Ishikawa (cell line): ENCODE measurements at regions not wholly inside any gene's neighbourhood (a gene's known extent, or its start where the extent isn't known, plus 50 kb on each side); places are given as distances from the start of the nearest gene placed in this dataset.

Experiments
- CEBPB ChIP-seq: IDR thresholded peaks from 2 replicates; pipeline ENCODE4 v1.6.1; 2012
- CREB1 ChIP-seq: IDR thresholded peaks from 2 replicates; pipeline ENCODE4 v1.6.1; 2012; ENCODE audit warnings: low read depth
- EP300 ChIP-seq: IDR thresholded peaks from 2 replicates; pipeline ENCODE4 v1.6.1; 2012; ENCODE audit warnings: borderline replicate concordance
- FOXM1 ChIP-seq: IDR thresholded peaks from 2 replicates; pipeline ENCODE4 v1.6.1; 2012; ENCODE audit warnings: low read depth, borderline replicate concordance
- NFIC ChIP-seq: IDR thresholded peaks from 2 replicates; pipeline ENCODE4 v1.6.1; 2012
- RAD21 ChIP-seq: IDR thresholded peaks from 2 replicates; pipeline ENCODE4 v1.6.1; 2012; ENCODE audit warnings: low read depth
- TAF1 ChIP-seq: IDR thresholded peaks from 2 replicates; pipeline ENCODE4 v1.6.1; 2012; ENCODE audit warnings: low read depth, mild to moderate bottlenecking
- YY1 ChIP-seq: IDR thresholded peaks from 2 replicates; pipeline ENCODE4 v1.6.1; 2012; ENCODE audit warnings: low read depth
- TF ChIP-seq, protein P1 (sequence below): IDR thresholded peaks from 2 replicates; pipeline ENCODE4 v1.6.1; 2012
- TF ChIP-seq, protein P2 (sequence below): IDR thresholded peaks from 2 replicates; pipeline ENCODE4 v1.6.1; 2012
- TF ChIP-seq, protein P3 (sequence below): IDR thresholded peaks from 2 replicates; pipeline ENCODE4 v1.6.1; 2012; ENCODE audit warnings: low read depth, mild to moderate bottlenecking

DNA sequence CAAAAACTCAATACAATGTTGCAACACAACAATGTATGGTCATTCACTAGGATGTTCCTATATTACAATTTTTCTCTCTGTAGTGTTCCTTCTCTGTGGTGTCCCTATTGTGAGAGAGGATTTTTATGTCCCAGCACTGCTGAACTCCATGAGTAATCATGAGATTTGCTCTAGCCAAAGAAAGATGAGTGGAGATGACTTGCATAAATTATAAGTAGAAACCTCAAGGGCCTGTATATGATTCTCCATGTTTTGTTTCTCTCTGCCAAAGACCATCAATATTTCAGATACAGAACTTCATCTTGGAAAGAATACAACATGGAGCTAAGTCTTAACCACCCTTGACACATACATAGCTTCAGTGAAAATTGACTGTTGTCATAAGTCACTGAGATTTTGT lies 579.1 kb downstream of the TMTC2 start:
- TF ChIP-seq CEBPB (no peak), YY1 (no peak), RAD21 (no peak), CREB1 (no peak), NFIC (no peak), EP300 (no peak), TAF1 (no peak), FOXM1 (no peak)
- TF ChIP-seq, protein P1, sequence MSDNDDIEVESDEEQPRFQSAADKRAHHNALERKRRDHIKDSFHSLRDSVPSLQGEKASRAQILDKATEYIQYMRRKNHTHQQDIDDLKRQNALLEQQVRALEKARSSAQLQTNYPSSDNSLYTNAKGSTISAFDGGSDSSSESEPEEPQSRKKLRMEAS: no peak
- TF ChIP-seq, protein P2, sequence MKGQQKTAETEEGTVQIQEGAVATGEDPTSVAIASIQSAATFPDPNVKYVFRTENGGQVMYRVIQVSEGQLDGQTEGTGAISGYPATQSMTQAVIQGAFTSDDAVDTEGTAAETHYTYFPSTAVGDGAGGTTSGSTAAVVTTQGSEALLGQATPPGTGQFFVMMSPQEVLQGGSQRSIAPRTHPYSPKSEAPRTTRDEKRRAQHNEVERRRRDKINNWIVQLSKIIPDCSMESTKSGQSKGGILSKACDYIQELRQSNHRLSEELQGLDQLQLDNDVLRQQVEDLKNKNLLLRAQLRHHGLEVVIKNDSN: no peak
- TF ChIP-seq, protein P3, sequence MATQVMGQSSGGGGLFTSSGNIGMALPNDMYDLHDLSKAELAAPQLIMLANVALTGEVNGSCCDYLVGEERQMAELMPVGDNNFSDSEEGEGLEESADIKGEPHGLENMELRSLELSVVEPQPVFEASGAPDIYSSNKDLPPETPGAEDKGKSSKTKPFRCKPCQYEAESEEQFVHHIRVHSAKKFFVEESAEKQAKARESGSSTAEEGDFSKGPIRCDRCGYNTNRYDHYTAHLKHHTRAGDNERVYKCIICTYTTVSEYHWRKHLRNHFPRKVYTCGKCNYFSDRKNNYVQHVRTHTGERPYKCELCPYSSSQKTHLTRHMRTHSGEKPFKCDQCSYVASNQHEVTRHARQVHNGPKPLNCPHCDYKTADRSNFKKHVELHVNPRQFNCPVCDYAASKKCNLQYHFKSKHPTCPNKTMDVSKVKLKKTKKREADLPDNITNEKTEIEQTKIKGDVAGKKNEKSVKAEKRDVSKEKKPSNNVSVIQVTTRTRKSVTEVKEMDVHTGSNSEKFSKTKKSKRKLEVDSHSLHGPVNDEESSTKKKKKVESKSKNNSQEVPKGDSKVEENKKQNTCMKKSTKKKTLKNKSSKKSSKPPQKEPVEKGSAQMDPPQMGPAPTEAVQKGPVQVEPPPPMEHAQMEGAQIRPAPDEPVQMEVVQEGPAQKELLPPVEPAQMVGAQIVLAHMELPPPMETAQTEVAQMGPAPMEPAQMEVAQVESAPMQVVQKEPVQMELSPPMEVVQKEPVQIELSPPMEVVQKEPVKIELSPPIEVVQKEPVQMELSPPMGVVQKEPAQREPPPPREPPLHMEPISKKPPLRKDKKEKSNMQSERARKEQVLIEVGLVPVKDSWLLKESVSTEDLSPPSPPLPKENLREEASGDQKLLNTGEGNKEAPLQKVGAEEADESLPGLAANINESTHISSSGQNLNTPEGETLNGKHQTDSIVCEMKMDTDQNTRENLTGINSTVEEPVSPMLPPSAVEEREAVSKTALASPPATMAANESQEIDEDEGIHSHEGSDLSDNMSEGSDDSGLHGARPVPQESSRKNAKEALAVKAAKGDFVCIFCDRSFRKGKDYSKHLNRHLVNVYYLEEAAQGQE: no peak
